GM12874 (cell line): ENCODE measurements at regions not wholly inside any gene's neighbourhood (a gene's known extent, or its start where the extent isn't known, plus 50 kb on each side); places are given as distances from the start of the nearest gene placed in this dataset.

Experiments
- TF ChIP-seq, protein P1 (sequence below): IDR thresholded peaks from 2 replicates; pipeline ENCODE4 v1.5.1; 2011; ENCODE audit warnings: low read depth, mild to moderate bottlenecking, control low read depth, low read length, moderate library complexity; ENCODE audit not compliant: insufficient read depth

DNA sequence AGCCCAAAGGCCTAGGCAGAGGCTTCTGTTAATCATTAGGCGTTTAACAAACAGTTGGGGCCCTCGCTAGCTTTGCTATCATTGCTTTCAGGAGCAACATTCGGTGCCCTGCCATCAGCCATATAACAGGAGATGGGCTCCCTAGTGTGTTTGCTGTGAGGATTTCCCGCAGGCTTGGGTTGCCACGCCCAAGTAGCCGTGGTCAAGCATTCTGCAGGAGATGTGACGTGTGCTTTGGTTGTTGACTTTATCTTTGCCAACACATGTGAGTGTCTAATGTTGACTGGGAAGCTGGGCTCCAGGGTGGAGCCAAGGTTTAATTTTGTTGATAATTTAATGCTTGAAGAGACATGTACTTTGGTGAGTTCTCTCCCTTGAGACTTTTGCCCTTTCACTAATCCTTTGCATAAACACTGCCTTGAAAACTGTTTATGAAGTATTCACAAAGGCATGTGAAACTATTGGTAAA is 184.6 kb upstream of the KIT start:
- TF ChIP-seq, protein P1, sequence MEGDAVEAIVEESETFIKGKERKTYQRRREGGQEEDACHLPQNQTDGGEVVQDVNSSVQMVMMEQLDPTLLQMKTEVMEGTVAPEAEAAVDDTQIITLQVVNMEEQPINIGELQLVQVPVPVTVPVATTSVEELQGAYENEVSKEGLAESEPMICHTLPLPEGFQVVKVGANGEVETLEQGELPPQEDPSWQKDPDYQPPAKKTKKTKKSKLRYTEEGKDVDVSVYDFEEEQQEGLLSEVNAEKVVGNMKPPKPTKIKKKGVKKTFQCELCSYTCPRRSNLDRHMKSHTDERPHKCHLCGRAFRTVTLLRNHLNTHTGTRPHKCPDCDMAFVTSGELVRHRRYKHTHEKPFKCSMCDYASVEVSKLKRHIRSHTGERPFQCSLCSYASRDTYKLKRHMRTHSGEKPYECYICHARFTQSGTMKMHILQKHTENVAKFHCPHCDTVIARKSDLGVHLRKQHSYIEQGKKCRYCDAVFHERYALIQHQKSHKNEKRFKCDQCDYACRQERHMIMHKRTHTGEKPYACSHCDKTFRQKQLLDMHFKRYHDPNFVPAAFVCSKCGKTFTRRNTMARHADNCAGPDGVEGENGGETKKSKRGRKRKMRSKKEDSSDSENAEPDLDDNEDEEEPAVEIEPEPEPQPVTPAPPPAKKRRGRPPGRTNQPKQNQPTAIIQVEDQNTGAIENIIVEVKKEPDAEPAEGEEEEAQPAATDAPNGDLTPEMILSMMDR: no peak

GRCh38 chr4:54473798-54474197 is 184.0 kb upstream of the KIT start:
- TF ChIP-seq, protein P1: no peak

- TF ChIP-seq, protein P1: no peak
These were observed 182.2 kb upstream of the KIT start for GRCh38 chr4:54475546-54475945.

GRCh38 chr4:54482529-54483200 is 175.1 kb upstream of the KIT start:
- TF ChIP-seq, protein P1: no peak

- TF ChIP-seq, protein P1: no peak
These were observed 173.4 kb upstream of the KIT start for GRCh38 chr4:54484383-54484782.

DNA sequence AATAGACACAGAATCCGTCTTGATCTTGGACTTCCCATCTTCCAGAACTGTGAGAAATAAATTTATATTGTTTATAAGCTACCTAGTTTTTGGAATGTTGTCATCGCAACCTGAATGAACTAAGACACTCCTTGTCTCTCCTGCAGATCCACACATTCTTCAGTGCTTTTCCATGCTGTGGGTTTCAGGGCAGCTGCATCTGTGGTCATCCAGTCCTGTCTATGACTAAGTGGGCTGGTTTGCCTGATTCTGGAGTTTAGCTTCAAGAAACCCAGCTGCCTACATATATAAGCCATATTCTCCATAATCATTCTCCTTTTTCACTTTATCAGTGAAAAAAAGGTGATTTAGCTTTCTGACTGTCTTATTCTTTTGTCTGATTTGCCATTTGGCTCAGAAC is 170.3 kb upstream of the KIT start:
- TF ChIP-seq, protein P1: no peak

DNA sequence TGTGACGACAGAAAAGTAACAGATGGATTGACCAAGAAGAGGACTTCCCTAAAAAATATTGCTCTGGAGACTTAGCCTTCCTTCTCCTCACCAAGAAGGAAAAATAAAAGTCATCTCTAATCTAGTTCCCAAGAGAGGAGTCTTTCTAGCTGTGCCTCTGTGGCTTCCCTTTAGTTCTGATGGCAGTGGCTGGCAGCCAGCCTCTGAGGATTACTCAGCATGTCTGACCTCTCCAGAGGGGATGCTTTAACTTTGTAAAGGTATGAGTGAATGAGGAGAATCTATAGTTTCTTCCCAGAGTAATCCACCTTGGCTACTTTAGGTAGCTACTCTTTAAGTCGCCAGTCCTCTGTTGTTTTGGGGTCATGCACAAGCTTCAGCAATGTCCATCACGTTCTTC is 163.9 kb upstream of the KIT start:
- TF ChIP-seq, protein P1: no peak
